ENCODE measurements at regions not wholly inside any gene's neighbourhood (a gene's known extent, or its start where the extent isn't known, plus 50 kb on each side); places are given as distances from the start of the nearest gene placed in this dataset.

DNA sequence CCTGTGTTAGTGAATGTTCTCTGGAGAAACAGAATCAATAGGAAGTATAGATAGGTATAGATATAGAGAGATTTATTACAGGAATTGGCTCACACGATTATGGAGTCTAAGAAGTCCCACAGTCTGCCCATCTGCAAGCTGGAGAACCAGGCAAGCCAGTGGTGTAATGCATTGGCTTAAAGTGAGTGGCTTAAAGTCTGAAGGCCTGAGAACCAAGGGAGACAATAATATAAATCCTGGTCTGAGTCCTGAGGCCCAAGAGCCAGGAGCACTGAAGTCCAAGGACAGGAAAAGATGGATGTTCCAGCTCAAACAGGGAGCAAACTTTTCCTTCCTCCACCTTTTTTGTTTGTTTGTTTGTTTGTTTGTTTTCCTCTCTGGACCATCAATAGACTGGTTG lies 131.2 kb upstream of the LRFN2 start (continued):
- TF ChIP-seq, protein P1, sequence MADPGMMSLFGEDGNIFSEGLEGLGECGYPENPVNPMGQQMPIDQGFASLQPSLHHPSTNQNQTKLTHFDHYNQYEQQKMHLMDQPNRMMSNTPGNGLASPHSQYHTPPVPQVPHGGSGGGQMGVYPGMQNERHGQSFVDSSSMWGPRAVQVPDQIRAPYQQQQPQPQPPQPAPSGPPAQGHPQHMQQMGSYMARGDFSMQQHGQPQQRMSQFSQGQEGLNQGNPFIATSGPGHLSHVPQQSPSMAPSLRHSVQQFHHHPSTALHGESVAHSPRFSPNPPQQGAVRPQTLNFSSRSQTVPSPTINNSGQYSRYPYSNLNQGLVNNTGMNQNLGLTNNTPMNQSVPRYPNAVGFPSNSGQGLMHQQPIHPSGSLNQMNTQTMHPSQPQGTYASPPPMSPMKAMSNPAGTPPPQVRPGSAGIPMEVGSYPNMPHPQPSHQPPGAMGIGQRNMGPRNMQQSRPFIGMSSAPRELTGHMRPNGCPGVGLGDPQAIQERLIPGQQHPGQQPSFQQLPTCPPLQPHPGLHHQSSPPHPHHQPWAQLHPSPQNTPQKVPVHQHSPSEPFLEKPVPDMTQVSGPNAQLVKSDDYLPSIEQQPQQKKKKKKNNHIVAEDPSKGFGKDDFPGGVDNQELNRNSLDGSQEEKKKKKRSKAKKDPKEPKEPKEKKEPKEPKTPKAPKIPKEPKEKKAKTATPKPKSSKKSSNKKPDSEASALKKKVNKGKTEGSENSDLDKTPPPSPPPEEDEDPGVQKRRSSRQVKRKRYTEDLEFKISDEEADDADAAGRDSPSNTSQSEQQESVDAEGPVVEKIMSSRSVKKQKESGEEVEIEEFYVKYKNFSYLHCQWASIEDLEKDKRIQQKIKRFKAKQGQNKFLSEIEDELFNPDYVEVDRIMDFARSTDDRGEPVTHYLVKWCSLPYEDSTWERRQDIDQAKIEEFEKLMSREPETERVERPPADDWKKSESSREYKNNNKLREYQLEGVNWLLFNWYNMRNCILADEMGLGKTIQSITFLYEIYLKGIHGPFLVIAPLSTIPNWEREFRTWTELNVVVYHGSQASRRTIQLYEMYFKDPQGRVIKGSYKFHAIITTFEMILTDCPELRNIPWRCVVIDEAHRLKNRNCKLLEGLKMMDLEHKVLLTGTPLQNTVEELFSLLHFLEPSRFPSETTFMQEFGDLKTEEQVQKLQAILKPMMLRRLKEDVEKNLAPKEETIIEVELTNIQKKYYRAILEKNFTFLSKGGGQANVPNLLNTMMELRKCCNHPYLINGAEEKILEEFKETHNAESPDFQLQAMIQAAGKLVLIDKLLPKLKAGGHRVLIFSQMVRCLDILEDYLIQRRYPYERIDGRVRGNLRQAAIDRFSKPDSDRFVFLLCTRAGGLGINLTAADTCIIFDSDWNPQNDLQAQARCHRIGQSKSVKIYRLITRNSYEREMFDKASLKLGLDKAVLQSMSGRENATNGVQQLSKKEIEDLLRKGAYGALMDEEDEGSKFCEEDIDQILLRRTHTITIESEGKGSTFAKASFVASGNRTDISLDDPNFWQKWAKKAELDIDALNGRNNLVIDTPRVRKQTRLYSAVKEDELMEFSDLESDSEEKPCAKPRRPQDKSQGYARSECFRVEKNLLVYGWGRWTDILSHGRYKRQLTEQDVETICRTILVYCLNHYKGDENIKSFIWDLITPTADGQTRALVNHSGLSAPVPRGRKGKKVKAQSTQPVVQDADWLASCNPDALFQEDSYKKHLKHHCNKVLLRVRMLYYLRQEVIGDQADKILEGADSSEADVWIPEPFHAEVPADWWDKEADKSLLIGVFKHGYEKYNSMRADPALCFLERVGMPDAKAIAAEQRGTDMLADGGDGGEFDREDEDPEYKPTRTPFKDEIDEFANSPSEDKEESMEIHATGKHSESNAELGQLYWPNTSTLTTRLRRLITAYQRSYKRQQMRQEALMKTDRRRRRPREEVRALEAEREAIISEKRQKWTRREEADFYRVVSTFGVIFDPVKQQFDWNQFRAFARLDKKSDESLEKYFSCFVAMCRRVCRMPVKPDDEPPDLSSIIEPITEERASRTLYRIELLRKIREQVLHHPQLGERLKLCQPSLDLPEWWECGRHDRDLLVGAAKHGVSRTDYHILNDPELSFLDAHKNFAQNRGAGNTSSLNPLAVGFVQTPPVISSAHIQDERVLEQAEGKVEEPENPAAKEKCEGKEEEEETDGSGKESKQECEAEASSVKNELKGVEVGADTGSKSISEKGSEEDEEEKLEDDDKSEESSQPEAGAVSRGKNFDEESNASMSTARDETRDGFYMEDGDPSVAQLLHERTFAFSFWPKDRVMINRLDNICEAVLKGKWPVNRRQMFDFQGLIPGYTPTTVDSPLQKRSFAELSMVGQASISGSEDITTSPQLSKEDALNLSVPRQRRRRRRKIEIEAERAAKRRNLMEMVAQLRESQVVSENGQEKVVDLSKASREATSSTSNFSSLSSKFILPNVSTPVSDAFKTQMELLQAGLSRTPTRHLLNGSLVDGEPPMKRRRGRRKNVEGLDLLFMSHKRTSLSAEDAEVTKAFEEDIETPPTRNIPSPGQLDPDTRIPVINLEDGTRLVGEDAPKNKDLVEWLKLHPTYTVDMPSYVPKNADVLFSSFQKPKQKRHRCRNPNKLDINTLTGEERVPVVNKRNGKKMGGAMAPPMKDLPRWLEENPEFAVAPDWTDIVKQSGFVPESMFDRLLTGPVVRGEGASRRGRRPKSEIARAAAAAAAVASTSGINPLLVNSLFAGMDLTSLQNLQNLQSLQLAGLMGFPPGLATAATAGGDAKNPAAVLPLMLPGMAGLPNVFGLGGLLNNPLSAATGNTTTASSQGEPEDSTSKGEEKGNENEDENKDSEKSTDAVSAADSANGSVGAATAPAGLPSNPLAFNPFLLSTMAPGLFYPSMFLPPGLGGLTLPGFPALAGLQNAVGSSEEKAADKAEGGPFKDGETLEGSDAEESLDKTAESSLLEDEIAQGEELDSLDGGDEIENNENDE (IDR thresholded peaks at IDR 0.05; ENCODE audit: insufficient replicate concordance, low read length): no peak
- no peak for TF ChIP-seq SIRT6 (IDR thresholded peaks at IDR 0.05; ENCODE audit: low read length)
- no peak for TF ChIP-seq SP4 (IDR thresholded peaks at IDR 0.05; ENCODE audit: low read length)
- TF ChIP-seq RNF2 (IDR thresholded peaks at IDR 0.05; ENCODE audit: borderline replicate concordance, low read depth, low read length, missing control alignments, poor library complexity, severe bottlenecking): no peak
- no peak for TF ChIP-seq TBP (IDR thresholded peaks at IDR 0.05; ENCODE audit: low read depth, low read length)
- no peak for TF ChIP-seq SUZ12 (IDR thresholded peaks at IDR 0.05; ENCODE audit: low read length)
- TF ChIP-seq TCF12 (IDR thresholded peaks at IDR 0.05; ENCODE audit: low read depth, low read length): no peak
- TF ChIP-seq CREB1 (IDR thresholded peaks at IDR 0.05): no peak
- no peak for TF ChIP-seq BRCA1 (IDR thresholded peaks at IDR 0.05; ENCODE audit: low read depth, low read length)
- TF ChIP-seq HDAC2 (IDR thresholded peaks at IDR 0.05; ENCODE audit: borderline replicate concordance in 1 of 2, low read depth in 2 of 2, low read length in 2 of 2): no peak
- TF ChIP-seq POLR2A (IDR thresholded peaks at IDR 0.05; ENCODE audit: control extremely low read depth in 1 of 2, low read depth in 2 of 2, low read length in 2 of 2): no peak
- TF ChIP-seq CBX5 (IDR thresholded peaks at IDR 0.05; ENCODE audit: low read depth, low read length): no peak
